AG09319 (cell line): ENCODE measurements at regions not wholly inside any gene's neighbourhood (a gene's known extent, or its start where the extent isn't known, plus 50 kb on each side); places are given as distances from the start of the nearest gene placed in this dataset.
"Not testable (repeated sequence)": the region's sequence is repeated elsewhere in the genome, so short reads cannot be mapped to it uniquely, and the experiment has no call there.

Experiments
- DNase-seq: peaks from one replicate; pipeline ENCODE4 v3.0.0-alpha.2; 2010; ENCODE audit warnings: low read depth; ENCODE audit errors: extremely low read depth
- CTCF ChIP-seq: IDR thresholded peaks from 2 replicates; pipeline ENCODE4 v1.5.1; 2011; ENCODE audit warnings: low read depth, mild to moderate bottlenecking, inconsistent platforms, low read length, moderate library complexity

GRCh38 chr7:35853194-35853593 is 52.3 kb downstream of the SEPTIN7 start:
- not testable (repeated sequence) for DNase-seq

DNA sequence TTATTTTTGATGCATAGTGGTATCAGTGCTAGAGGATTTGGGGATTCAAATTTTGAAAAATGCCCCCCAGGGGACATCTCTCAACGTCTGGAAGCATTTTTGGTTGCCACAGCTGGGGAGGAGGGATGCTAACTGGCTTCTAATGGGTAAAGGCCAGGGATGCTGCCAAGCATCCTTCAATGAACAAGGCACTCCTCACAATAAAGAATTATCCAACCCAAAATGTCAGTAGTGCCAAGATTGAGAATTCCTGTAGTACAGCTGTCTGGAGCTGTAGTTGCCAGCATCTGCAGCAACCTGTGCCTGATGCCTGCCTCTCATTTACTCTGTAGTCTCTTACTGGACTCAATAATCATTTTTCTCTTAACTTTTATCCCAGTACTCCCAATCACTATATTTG is 53.5 kb downstream of the SEPTIN7 start:
- no peak for DNase-seq
- TF ChIP-seq CTCF = no peak

- TF ChIP-seq CTCF = no peak
- no peak for DNase-seq
Measured at GRCh38 chr7:35856175-35856574, 55.3 kb downstream of the SEPTIN7 start.

DNA sequence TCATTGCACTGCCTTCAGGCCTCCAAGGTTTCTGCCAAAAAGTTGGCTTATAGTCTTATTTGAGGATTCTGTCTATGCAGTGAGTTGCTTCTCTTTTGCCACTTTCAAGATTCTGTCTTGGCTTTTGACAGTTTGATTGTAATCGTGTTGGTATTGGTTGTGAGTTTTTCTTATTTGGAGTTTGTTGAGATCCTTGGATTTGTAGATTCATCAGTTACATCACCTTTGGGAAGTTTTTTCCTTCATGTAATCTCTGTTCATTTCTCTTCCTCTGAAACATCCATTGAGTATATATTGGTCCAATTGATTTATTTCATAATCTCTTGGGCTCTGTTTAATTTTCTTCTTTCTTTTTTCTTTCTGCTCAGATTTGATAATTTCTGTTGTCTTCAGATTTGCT is 59.8 kb downstream of the SEPTIN7 start:
- TF ChIP-seq CTCF = no peak
- DNase-seq = no peak

DNA sequence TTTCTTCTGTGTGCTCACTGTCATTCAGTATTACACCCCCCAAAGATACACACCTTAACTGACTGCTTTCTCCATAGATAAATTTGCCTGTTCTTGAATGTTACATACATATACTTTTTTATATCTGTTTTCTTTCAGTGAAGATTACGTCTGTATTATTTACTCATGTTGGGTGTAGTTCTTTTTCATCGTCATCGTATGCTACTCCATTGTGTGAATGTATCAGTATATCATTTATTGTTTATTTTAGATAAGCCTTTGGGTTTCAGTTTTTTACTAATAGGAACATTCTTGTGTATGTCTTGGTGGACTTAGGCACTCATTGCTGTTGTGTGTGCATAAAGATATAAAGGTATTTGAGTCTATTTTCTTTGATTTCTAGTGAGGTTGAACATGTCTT is 64.4 kb downstream of the SEPTIN7 start:
- no peak for TF ChIP-seq CTCF
- no peak for DNase-seq

DNA sequence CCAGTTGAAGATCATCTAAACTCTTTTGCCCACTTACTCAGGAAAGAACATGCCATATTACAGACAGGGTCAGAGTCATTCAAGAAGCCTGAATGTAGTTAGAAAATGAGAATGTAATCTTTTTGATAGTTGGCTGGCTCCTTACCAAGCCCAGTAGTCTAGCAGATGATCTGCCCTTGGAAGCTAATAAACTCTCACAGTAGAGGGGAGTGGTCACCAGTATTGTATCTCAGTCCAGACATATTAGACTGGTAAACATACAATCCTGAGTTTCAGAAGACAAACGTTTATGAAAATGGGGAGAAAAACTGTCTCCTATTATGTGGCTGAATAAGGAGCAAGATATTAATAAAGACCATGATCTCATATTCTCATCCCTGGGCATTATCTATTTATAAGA is 65.3 kb downstream of the SEPTIN7 start:
- DNase-seq = no peak
- TF ChIP-seq CTCF = no peak

GRCh38 chr7:35869117-35869516 is 68.3 kb downstream of the SEPTIN7 start:
- DNase-seq = not testable (repeated sequence)

DNA sequence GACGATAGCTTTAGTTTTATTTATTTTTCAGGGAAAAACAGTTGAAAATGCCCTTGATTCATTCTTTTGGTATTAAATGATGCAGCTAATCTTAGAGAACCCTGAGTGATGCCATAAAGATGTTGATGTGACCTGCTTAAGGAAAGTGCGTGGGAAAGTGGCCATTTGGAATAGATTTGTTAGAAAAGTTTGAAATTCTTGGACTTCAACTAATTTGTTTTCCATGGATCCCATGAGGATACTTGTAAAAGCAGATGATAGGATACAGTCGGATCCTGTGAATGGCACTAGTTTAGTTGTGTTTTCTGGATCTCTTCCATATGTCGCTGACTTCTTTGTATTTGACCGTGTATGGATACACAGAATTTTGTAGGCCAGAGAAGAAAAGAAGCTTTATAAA is 69.0 kb downstream of the SEPTIN7 start:
- TF ChIP-seq CTCF = no peak
- no peak for DNase-seq

DNA sequence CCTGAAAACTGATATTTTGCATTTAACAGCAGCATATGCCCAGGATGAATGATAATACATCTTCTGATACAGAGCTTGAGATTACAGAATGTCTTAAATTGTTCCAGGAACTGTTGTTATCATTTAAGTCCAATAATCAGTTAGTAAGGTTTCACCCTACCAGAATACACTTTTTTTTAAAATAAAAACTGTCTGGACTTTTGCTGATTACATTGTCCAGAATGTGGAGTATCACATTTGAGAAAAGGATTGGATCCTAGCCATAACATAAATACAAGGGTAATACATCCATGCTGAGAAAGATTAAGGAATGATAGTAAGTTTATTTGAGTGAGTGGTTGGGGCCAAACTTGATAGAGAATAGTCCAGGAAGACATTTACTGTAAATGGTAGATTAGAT is 71.0 kb downstream of the SEPTIN7 start:
- TF ChIP-seq CTCF = no peak
- no peak for DNase-seq
